Effector memory CD8-positive, alpha-beta T cell (primary cell): ENCODE measurements at regions not wholly inside any gene's neighbourhood (a gene's known extent, or its start where the extent isn't known, plus 50 kb on each side); places are given as distances from the start of the nearest gene placed in this dataset.
"Not testable (repeated sequence)": the region's sequence is repeated elsewhere in the genome, so short reads cannot be mapped to it uniquely, and the experiment has no call there.

Source experiments
- ATAC-seq: fragments of 150-1000 bp; cut with Tn5 transposase; replicated peaks from 2 replicates; pipeline ENCODE4 v1.10.0; 2021; ENCODE audit warnings: mild to moderate bottlenecking, moderate library complexity
- DNase-seq, 3 experiments: peaks; one replicate each; pipeline ENCODE4 v3.0.0; 2021
- H3K27ac Mint-ChIP-seq, 2 donors: one replicate each; pipeline ENCODE4 v1.8.0; 2022; ENCODE audit warnings: mild to moderate bottlenecking in 2 of 2, mixed read lengths in 2 of 2, moderate library complexity in 2 of 2
- H3K27me3 Mint-ChIP-seq, 2 donors: one replicate each; pipeline ENCODE4 v1.8.0; 2022; ENCODE audit warnings: mixed read lengths in 2 of 2
- H3K36me3 Mint-ChIP-seq: one replicate; pipeline ENCODE4 v1.8.0; 2022; ENCODE audit warnings: mild to moderate bottlenecking, moderate library complexity, mixed read lengths; ENCODE audit not compliant: insufficient read depth
- H3K4me1 Mint-ChIP-seq, 2 donors: one replicate each; pipeline ENCODE4 v1.8.0; 2022; ENCODE audit warnings: low read depth in 2 of 2, mixed read lengths in 2 of 2
- H3K4me3 Mint-ChIP-seq, 2 donors: one replicate each; pipeline ENCODE4 v1.8.0; 2022; ENCODE audit warnings: mild to moderate bottlenecking in 2 of 2, mixed read lengths in 2 of 2, moderate library complexity in 2 of 2
- H3K9me3 Mint-ChIP-seq, 2 donors: one replicate each; pipeline ENCODE4 v1.8.0; 2022; ENCODE audit warnings: mixed read lengths in 2 of 2

GRCh38 chr14:83260751-83261150 is 1727.1 kb upstream of the SEL1L start:
- DNase-seq, result no peak
- ATAC-seq, result no peak
- H3K4me3 Mint-ChIP-seq, result no peak overlapping the region
- peaks cover 3 to 4% of the 10 kb centered on the region in 2 donors for H3K9me3 Mint-ChIP-seq
- H3K36me3 Mint-ChIP-seq, result no peaks in the 10 kb centered on the region
- H3K27me3 Mint-ChIP-seq, result no peaks in the 10 kb centered on the region
- no peaks in the 10 kb centered on the region for H3K4me1 Mint-ChIP-seq
- H3K27ac Mint-ChIP-seq, result no peak overlapping the region

DNA sequence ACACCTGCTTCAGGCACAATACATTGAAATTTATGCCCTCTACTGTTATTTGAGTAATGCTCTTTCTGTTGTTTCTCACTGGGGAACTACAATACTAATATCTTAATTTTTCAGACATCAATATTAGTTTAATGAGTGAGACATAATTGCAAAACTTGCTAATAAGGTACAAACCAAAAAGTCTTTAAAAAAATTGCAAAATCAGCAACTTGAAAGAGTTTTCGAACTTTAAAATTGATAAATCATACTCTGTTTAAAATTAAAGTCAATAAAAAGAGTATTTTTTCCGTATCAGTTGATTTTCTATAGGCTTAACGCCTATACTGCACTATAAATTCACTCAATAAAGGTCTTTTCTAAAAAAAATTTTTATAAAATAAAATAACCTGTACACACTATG is 1735.9 kb upstream of the SEL1L start:
- no peak for DNase-seq
- H3K27me3 Mint-ChIP-seq, result no peaks in the 10 kb centered on the region

GRCh38 chr14:83271663-83272062 is 1738.0 kb upstream of the SEL1L start:
- no peak overlapping the region for H3K4me3 Mint-ChIP-seq
- DNase-seq, result no peak
- H3K27ac Mint-ChIP-seq, result no peak overlapping the region
- no peaks in the 10 kb centered on the region for H3K36me3 Mint-ChIP-seq
- no peaks in the 10 kb centered on the region for H3K27me3 Mint-ChIP-seq
- ATAC-seq, result no peak
- no peaks in the 10 kb centered on the region for H3K4me1 Mint-ChIP-seq
- peaks cover 5 to 23% of the 10 kb centered on the region in 2 donors for H3K9me3 Mint-ChIP-seq

More for the DNA sequence above, 1735.9 kb upstream of the SEL1L start:
- Mint-ChIP-seq H3K4me1 (no peaks in the 10 kb centered on the region), H3K36me3 (no peaks in the 10 kb centered on the region), H3K27ac (no peak overlapping the region), H3K9me3 (peaks cover 5 to 17% of the 10 kb centered on the region in 2 donors), H3K4me3 (no peak overlapping the region)
- no peak for ATAC-seq

- H3K36me3 Mint-ChIP-seq, result peaks cover 3% of the 10 kb centered on the region
- H3K9me3 Mint-ChIP-seq, result peaks cover 2 to 14% of the 10 kb centered on the region in 2 donors
- H3K4me3 Mint-ChIP-seq, result no peak overlapping the region
Measured at GRCh38 chr14:83280719-83281118, 1747.1 kb upstream of the SEL1L start.

DNA sequence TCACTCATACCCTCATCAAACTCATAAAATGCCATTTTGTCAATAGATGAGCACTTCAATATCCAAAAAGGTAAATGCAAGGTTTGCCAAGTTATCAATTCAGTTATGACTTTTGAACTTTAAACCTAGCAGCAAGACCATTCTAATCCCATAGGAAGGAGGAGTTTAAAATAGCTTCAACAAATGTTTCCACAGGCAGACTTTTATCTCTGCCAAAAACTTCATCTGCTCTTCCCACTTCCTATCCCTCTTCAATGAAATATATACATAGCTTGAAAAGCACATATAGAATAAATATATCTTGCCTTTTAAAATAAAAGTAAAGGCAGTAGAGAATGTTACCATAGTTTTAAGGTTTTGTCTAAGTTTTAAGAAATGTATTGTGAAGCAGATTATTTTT is 1749.1 kb upstream of the SEL1L start:
- ATAC-seq (no peak), DNase-seq (no peak)
- Mint-ChIP-seq H3K27ac (no peak overlapping the region), H3K4me1 (no peaks in the 10 kb centered on the region), H3K4me3 (no peak overlapping the region), H3K9me3 (peaks cover 5 to 9% of the 10 kb centered on the region in 2 donors), H3K27me3 (no peaks in the 10 kb centered on the region), H3K36me3 (peaks cover 3% of the 10 kb centered on the region)

More at GRCh38 chr14:83280719-83281118, 1747.1 kb upstream of the SEL1L start:
- DNase-seq (no peak), ATAC-seq (no peak)
- H3K27me3 Mint-ChIP-seq, result no peaks in the 10 kb centered on the region
- no peak overlapping the region for H3K27ac Mint-ChIP-seq
- no peaks in the 10 kb centered on the region for H3K4me1 Mint-ChIP-seq

GRCh38 chr14:83287300-83287699 is 1753.6 kb upstream of the SEL1L start:
- Mint-ChIP-seq H3K27ac (no peak overlapping the region), H3K36me3 (peaks cover 3% of the 10 kb centered on the region)

GRCh38 chr14:83289390-83289789 is 1755.7 kb upstream of the SEL1L start:
- peaks cover 14 to 20% of the 10 kb centered on the region in 2 donors for H3K9me3 Mint-ChIP-seq

More at GRCh38 chr14:83287300-83287699, 1753.6 kb upstream of the SEL1L start:
- H3K4me3 Mint-ChIP-seq, result no peak overlapping the region
- no peaks in the 10 kb centered on the region for H3K27me3 Mint-ChIP-seq
- no peaks in the 10 kb centered on the region for H3K4me1 Mint-ChIP-seq
- ATAC-seq, result no peak
- peaks cover 12 to 13% of the 10 kb centered on the region in 2 donors for H3K9me3 Mint-ChIP-seq
- DNase-seq, result no peak

GRCh38 chr14:83289896-83290295 is 1756.2 kb upstream of the SEL1L start:
- H3K36me3 Mint-ChIP-seq, result no peaks in the 10 kb centered on the region
- DNase-seq, result no peak
- H3K4me3 Mint-ChIP-seq, result no peak overlapping the region
- H3K4me1 Mint-ChIP-seq, result no peaks in the 10 kb centered on the region
- H3K27me3 Mint-ChIP-seq, result no peaks in the 10 kb centered on the region
- no peak overlapping the region for H3K27ac Mint-ChIP-seq
- peaks cover 14 to 22% of the 10 kb centered on the region in 2 donors for H3K9me3 Mint-ChIP-seq
- ATAC-seq, result no peak

More at GRCh38 chr14:83289390-83289789, 1755.7 kb upstream of the SEL1L start:
- H3K4me1 Mint-ChIP-seq, result no peaks in the 10 kb centered on the region
- DNase-seq (no peak), ATAC-seq (no peak)
- no peaks in the 10 kb centered on the region for H3K36me3 Mint-ChIP-seq
- no peaks in the 10 kb centered on the region for H3K27me3 Mint-ChIP-seq
- H3K4me3 Mint-ChIP-seq, result no peak overlapping the region
- H3K27ac Mint-ChIP-seq, result no peak overlapping the region

DNA sequence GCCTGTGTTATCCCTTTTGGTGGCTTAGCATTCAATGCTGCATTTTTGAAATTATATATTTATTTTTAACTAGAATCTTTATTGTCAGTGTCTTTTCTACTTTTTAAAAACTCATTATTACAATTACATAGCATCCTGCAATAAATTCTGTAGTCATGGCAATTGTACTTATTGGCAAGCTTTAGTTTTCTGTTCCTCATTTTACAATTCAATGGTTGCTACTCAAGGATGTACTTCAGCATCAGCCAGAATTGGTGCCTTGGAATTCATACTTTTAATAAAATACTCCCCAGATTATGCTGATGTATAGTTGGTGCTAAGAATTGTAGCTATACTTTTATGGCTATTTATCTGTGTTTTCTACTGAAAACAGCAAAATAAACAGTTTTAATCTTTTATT is 1756.8 kb upstream of the SEL1L start:
- H3K9me3 Mint-ChIP-seq, result peaks cover 14 to 27% of the 10 kb centered on the region in 2 donors
- H3K27me3 Mint-ChIP-seq, result no peaks in the 10 kb centered on the region
- ATAC-seq, result no peak
- no peak for DNase-seq
- H3K4me3 Mint-ChIP-seq, result no peak overlapping the region
- H3K27ac Mint-ChIP-seq, result no peak overlapping the region
- H3K36me3 Mint-ChIP-seq, result no peaks in the 10 kb centered on the region
- no peaks in the 10 kb centered on the region for H3K4me1 Mint-ChIP-seq

DNA sequence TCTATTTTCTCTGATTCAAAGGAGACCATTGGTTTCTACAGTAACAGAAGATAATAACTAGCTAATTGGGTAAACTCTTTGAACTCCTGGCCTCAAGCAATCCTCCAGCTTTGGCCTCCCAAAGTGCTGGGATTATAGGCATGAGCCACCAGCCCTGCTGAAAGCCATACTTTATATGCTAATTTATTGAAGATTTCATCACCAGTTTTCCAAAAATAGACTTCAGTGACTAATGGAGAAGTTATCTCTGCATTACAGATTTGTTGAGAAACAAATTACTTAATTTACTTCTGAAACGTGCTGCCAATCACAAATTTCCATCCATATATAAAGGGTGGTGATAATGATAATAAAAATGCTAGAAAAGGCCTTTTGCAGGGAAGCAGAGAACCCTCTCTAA is 1758.1 kb upstream of the SEL1L start:
- H3K4me1 Mint-ChIP-seq, result no peaks in the 10 kb centered on the region
- no peak for ATAC-seq

GRCh38 chr14:83294941-83295340 is 1761.3 kb upstream of the SEL1L start:
- peaks cover 5 to 15% of the 10 kb centered on the region in 2 donors for H3K9me3 Mint-ChIP-seq
- ATAC-seq (no peak), DNase-seq (no peak)
- no peak overlapping the region for H3K27ac Mint-ChIP-seq
- no peaks in the 10 kb centered on the region for H3K4me1 Mint-ChIP-seq
- no peak overlapping the region for H3K4me3 Mint-ChIP-seq
- no peaks in the 10 kb centered on the region for H3K27me3 Mint-ChIP-seq
- H3K36me3 Mint-ChIP-seq, result no peaks in the 10 kb centered on the region

More for the DNA sequence above, 1758.1 kb upstream of the SEL1L start:
- no peak for DNase-seq
- H3K36me3 Mint-ChIP-seq, result no peaks in the 10 kb centered on the region
- H3K27ac Mint-ChIP-seq, result no peak overlapping the region
- H3K4me3 Mint-ChIP-seq, result no peak overlapping the region
- H3K27me3 Mint-ChIP-seq, result no peaks in the 10 kb centered on the region
- peaks cover 12 to 27% of the 10 kb centered on the region in 2 donors for H3K9me3 Mint-ChIP-seq

DNA sequence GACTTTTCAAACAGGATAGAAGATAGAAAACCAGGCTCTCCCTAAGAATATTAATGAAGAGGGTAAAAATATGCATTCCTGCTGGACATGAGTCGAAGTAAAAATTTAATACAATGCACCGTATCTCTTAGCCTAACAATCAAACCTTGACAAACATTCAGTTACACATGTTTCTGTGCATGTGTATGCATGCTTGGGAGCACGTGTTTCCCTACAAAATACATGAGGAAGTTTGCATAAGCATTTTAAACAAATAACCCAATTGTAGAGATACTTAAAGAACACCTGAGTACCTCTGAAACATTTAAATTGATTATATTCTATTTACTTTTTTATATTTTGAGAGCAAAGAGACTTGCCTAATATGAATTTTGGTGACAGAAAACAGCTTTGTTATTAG is 1763.7 kb upstream of the SEL1L start:
- no peak for ATAC-seq
- no peaks in the 10 kb centered on the region for H3K27me3 Mint-ChIP-seq
- no peak overlapping the region for H3K4me3 Mint-ChIP-seq
- no peak overlapping the region for H3K27ac Mint-ChIP-seq
- H3K4me1 Mint-ChIP-seq, result no peaks in the 10 kb centered on the region
- peaks cover 5 to 15% of the 10 kb centered on the region in 2 donors for H3K9me3 Mint-ChIP-seq
- DNase-seq, result no peak
- H3K36me3 Mint-ChIP-seq, result no peaks in the 10 kb centered on the region

GRCh38 chr14:83298016-83298415 is 1764.4 kb upstream of the SEL1L start:
- H3K4me1 Mint-ChIP-seq, H3K36me3 Mint-ChIP-seq, ATAC-seq, H3K4me3 Mint-ChIP-seq, DNase-seq, H3K27me3 Mint-ChIP-seq, H3K27ac Mint-ChIP-seq: not testable (repeated sequence)
- peaks cover 5 to 15% of the 10 kb centered on the region in 2 donors for H3K9me3 Mint-ChIP-seq

DNA sequence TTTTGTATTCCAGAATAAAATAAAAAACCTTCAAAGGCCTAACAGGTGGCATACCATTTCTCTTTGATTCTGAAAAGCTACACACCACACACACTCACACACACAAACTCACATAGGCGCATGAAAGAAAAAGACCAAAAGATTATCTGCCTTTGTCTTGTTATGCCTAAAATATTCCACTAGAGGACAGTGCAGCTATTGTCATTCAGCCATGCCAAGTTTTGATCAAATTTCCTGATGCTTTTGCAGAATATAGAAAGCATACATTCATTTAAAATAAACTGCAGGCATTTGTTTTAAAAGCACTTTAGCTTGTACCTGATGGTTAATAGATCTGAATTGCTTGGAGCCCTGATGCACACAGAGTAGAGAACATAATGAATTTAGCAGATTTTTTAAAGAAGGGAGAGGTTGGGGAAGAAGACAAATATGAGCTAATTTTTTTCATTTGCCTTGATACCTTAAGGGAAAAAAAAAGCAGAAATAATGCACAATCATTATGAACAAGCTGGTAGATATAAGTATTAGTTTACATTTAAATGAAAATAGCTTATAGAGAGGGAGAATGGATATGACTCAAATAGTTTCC is 1766.9 kb upstream of the SEL1L start:
- H3K27ac Mint-ChIP-seq, result no peak overlapping the region
- no peaks in the 10 kb centered on the region for H3K36me3 Mint-ChIP-seq
- ATAC-seq (no peak), DNase-seq (no peak)
- no peak overlapping the region for H3K4me3 Mint-ChIP-seq
- H3K9me3 Mint-ChIP-seq, result peaks cover 2% of the 10 kb centered on the region in 2 donors
- no peaks in the 10 kb centered on the region for H3K4me1 Mint-ChIP-seq
- H3K27me3 Mint-ChIP-seq, result no peaks in the 10 kb centered on the region
